ENCODE measurements at regions not wholly inside any gene's neighbourhood (a gene's known extent, or its start where the extent isn't known, plus 50 kb on each side); places are given as distances from the start of the nearest gene placed in this dataset.

- DNase-seq = no peak
- Histone ChIP-seq H3K36me3 (no peaks in the 10 kb centered on the region), H3K27me3 (no peaks in the 10 kb centered on the region), H3K4me1 (no peaks in the 10 kb centered on the region), H3K27ac (no peak overlapping the region), H3K4me3 (no peak overlapping the region), H3K9me3 (no peaks in the 10 kb centered on the region)
- TF ChIP-seq POLR2A (IDR thresholded peaks at IDR 0.05) (no peak), CTCF (IDR thresholded peaks at IDR 0.05) (no peak)
Measured at GRCh38 chr20:24318569-24319352, 150.7 kb upstream of the SYNDIG1 start.

- Histone ChIP-seq H3K27me3 (no peaks in the 10 kb centered on the region), H3K9me3 (no peaks in the 10 kb centered on the region), H3K36me3 (no peaks in the 10 kb centered on the region), H3K4me1 (no peaks in the 10 kb centered on the region), H3K27ac (no peak overlapping the region), H3K4me3 (no peak overlapping the region)
- no peak for TF ChIP-seq POLR2A (IDR thresholded peaks at IDR 0.05)
- no peak for DNase-seq
Measured at GRCh38 chr20:24317224-24317623, 152.2 kb upstream of the SYNDIG1 start.

- Histone ChIP-seq H3K27ac (no peak overlapping the region), H3K4me3 (no peak overlapping the region), H3K27me3 (no peaks in the 10 kb centered on the region), H3K9me3 (no peaks in the 10 kb centered on the region), H3K4me1 (no peaks in the 10 kb centered on the region), H3K36me3 (no peaks in the 10 kb centered on the region)
- TF ChIP-seq CTCF (IDR thresholded peaks at IDR 0.05) (no peak), POLR2A (IDR thresholded peaks at IDR 0.05) (no peak)
- no peak for DNase-seq
Measured at GRCh38 chr20:24316731-24317130, 152.7 kb upstream of the SYNDIG1 start.

GRCh38 chr20:24314053-24314452 lies 155.4 kb upstream of the SYNDIG1 start:
- H3K4me3 ChIP-seq = no peak overlapping the region
- no peaks in the 10 kb centered on the region for H3K36me3 ChIP-seq
- DNase-seq = no peak
- H3K27ac ChIP-seq = no peak overlapping the region
- H3K27me3 ChIP-seq = no peaks in the 10 kb centered on the region
- no peaks in the 10 kb centered on the region for H3K4me1 ChIP-seq
- TF ChIP-seq POLR2A (IDR thresholded peaks at IDR 0.05) (no peak), CTCF (IDR thresholded peaks at IDR 0.05) (no peak)
- no peaks in the 10 kb centered on the region for H3K9me3 ChIP-seq

GRCh38 chr20:24309596-24309995 lies 159.8 kb upstream of the SYNDIG1 start:
- TF ChIP-seq CTCF (IDR thresholded peaks at IDR 0.05) (no peak), POLR2A (IDR thresholded peaks at IDR 0.05) (no peak)
- Histone ChIP-seq H3K27ac (no peak overlapping the region), H3K4me1 (no peaks in the 10 kb centered on the region)

GRCh38 chr20:24305371-24305770 lies 164.1 kb upstream of the SYNDIG1 start:
- no peak overlapping the region for H3K27ac ChIP-seq
- H3K27me3 ChIP-seq = no peaks in the 10 kb centered on the region
- TF ChIP-seq CTCF (IDR thresholded peaks at IDR 0.05) = no peak
- no peak for TF ChIP-seq POLR2A (IDR thresholded peaks at IDR 0.05)
- no peak overlapping the region for H3K4me3 ChIP-seq
- H3K36me3 ChIP-seq = no peaks in the 10 kb centered on the region
- H3K9me3 ChIP-seq = no peaks in the 10 kb centered on the region
- DNase-seq = no peak
- no peaks in the 10 kb centered on the region for H3K4me1 ChIP-seq

More at GRCh38 chr20:24309596-24309995, 159.8 kb upstream of the SYNDIG1 start:
- Histone ChIP-seq H3K36me3 (no peaks in the 10 kb centered on the region), H3K4me3 (no peak overlapping the region), H3K9me3 (no peaks in the 10 kb centered on the region), H3K27me3 (no peaks in the 10 kb centered on the region)
- no peak for DNase-seq

Data from Peyer's patch (tissue), 4 donors.